Common myeloid progenitor, CD34-positive (primary cell): ENCODE measurements at regions not wholly inside any gene's neighbourhood (a gene's known extent, or its start where the extent isn't known, plus 50 kb on each side); places are given as distances from the start of the nearest gene placed in this dataset.

Experiments used
- CTCF ChIA-PET: fragments of 350-600 bp; sonication (Branson Sonifier 250); formaldehyde crosslinking; loops from one replicate; lab custom pipeline; 2021; ENCODE audit warnings: antibody characterized with exemption; lab: Charles Lee
- POLR2A ChIA-PET: fragments of 350-600 bp; sonication (Branson Sonifier 250); formaldehyde crosslinking; loops from one replicate; lab custom pipeline; 2021; ENCODE audit warnings: antibody characterized with exemption; lab: Charles Lee
- DNase-seq, 3 donors: peaks; one replicate each; pipeline versions ENCODE4 v3.0.0 to v3.0.0-alpha.2; 2013
- H3K27ac ChIP-seq, 2 experiments: 1 replicate in 1 of 2; 2 replicates in 1 of 2; pipeline ENCODE4 v1.7.0; 2013; ENCODE audit warnings: inconsistent platforms in 2 of 2, low read length in 2 of 2, mild to moderate bottlenecking in 2 of 2, low read depth in 1 of 2, moderate library complexity in 1 of 2; ENCODE audit not compliant: severe bottlenecking in 2 of 2, insufficient read depth in 1 of 2, poor library complexity in 1 of 2
- H3K27me3 ChIP-seq, 5 experiments: replicated peaks in 2 of 5; 1 replicate in 3 of 5; 2 replicates in 2 of 5; pipeline versions ENCODE4 v1.6.1 to v1.7.0; 2013; ENCODE audit warnings: low read length in 4 of 5, mild to moderate bottlenecking in 2 of 5, moderate library complexity in 2 of 5, inconsistent platforms in 1 of 5; ENCODE audit not compliant: insufficient read depth in 5 of 5, control insufficient read depth in 4 of 5
- H3K36me3 ChIP-seq, 4 experiments: 1 replicate in 2 of 4; 2 replicates in 2 of 4; pipeline versions ENCODE4 v1.6.1 to v1.7.0; 2013; ENCODE audit warnings: low read length in 3 of 4, control low read depth in 1 of 4, mild to moderate bottlenecking in 1 of 4; ENCODE audit not compliant: control insufficient read depth in 4 of 4, insufficient read depth in 4 of 4
- H3K4me1 ChIP-seq, 4 experiments: 1 replicate in 3 of 4; 2 replicates in 1 of 4; pipeline versions ENCODE4 v1.6.1 to v1.7.1; 2013; ENCODE audit warnings: low read length in 3 of 4, mild to moderate bottlenecking in 3 of 4, control low read depth in 1 of 4, inconsistent platforms in 1 of 4, moderate library complexity in 1 of 4; ENCODE audit not compliant: control insufficient read depth in 4 of 4, insufficient read depth in 4 of 4; ENCODE audit errors: control extremely low read depth in 1 of 4
- H3K4me3 ChIP-seq, 7 experiments: 1 replicate in 4 of 7; 2 replicates in 3 of 7; pipeline versions ENCODE4 v1.5.1 to v1.7.0; 2013; ENCODE audit warnings: mild to moderate bottlenecking in 7 of 7, low read length in 6 of 7, moderate library complexity in 6 of 7, inconsistent platforms in 2 of 7, low read depth in 2 of 7, control low read depth in 1 of 7; ENCODE audit not compliant: insufficient read depth in 4 of 7, control insufficient read depth in 1 of 7; ENCODE audit errors: extremely low read depth in 1 of 7
- H3K9me3 ChIP-seq, 5 experiments: 1 replicate in 4 of 5; 2 replicates in 1 of 5; pipeline versions ENCODE4 v1.6.1 to v1.7.1; 2013; ENCODE audit warnings: low read length in 4 of 5, mild to moderate bottlenecking in 2 of 5, inconsistent platforms in 1 of 5, low read depth in 1 of 5, moderate library complexity in 1 of 5; ENCODE audit not compliant: control insufficient read depth in 4 of 5, insufficient read depth in 2 of 5; ENCODE audit errors: control extremely low read depth in 1 of 5
- WGBS: methylation state at CpG from one replicate; pipeline ENCODE4 v1.1.5; 2013; ENCODE audit not compliant: insufficient coverage; 5-methylcytosine and 5-hydroxymethylcytosine counted together

DNA sequence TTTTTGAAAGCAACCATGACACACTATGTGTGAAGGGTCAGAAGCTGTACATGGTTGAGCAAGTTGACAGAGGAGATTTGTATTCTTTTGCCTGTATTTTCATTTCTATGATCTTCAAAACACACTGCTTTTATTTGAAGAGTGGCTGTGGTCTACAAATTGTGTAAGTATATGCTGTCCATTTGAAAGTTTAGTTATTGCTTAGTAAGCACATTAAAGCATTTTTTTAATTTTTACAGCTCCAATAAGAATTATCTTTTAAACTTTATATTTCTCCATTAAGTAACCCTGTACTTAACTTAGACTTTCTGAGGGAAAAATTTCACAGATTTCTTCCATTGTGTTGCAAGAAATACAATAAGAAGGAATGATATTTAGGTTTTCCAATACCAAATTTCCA, 915.2 kb downstream of the SLC6A15 start:
- CTCF ChIA-PET = no interaction called here
- no peaks in the 10 kb centered on the region for H3K27me3 ChIP-seq
- H3K9me3 ChIP-seq = no peaks in the 10 kb centered on the region
- H3K36me3 ChIP-seq = no peaks in the 10 kb centered on the region
- H3K27ac ChIP-seq = no peak overlapping the region
- DNase-seq = no peak
- no peaks in the 10 kb centered on the region for H3K4me1 ChIP-seq
- POLR2A ChIA-PET = no interaction called here
- H3K4me3 ChIP-seq = no peak overlapping the region

DNA sequence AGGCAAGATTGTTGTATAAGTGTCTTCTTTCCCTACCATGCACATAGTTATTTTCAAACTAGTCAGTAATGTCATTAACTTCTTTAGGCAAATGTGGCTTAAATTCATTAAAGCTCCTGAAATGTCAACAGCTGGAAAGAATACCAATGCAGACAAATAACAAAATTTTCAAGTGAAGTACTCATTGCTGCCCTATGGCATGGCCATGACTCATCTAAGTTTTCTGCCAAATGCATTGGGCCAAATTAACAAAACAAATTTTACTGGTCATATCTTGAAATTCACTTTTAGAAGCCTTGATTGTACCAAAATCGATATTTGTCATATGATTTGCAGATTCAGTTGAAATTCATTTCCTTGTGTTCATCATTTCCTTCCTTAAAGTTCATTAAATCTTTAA, 915.9 kb downstream of the SLC6A15 start:
- CTCF ChIA-PET = no interaction called here
- POLR2A ChIA-PET = no interaction called here
- WGBS = 100% methylated on average over 1 of the region's 1 CpG

DNA sequence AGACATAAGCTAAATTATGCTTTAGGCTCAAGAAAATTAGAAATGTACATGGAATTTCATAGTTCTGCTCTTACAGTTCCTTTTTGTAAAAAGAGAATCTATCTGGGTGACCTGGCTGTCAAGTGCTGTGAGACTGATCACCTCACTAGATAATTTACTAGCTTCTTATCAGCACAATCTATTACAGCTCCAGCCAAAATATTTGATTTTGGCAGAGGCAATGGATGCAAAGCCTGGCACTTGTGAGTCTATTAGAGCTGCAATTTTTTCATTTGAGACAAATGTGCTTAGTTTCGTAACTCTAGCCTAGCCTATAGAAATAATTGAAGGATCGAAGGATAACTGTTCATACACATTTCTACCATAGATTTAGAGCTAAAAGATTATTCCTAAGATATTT, 927.5 kb downstream of the SLC6A15 start:
- Histone ChIP-seq H3K36me3 (no peaks in the 10 kb centered on the region), H3K27me3 (no peaks in the 10 kb centered on the region), H3K9me3 (no peaks in the 10 kb centered on the region), H3K4me3 (no peak overlapping the region), H3K27ac (no peak overlapping the region), H3K4me1 (no peaks in the 10 kb centered on the region)
- ChIA-PET POLR2A (no interaction called here), CTCF (no interaction called here)
- WGBS = no CpG with 5 or more reads among the region's 2 CpGs
- DNase-seq = no peak

More for the DNA sequence above, 915.9 kb downstream of the SLC6A15 start:
- no peak for DNase-seq
- Histone ChIP-seq H3K36me3 (no peaks in the 10 kb centered on the region), H3K4me1 (no peaks in the 10 kb centered on the region), H3K4me3 (no peak overlapping the region), H3K27ac (no peak overlapping the region), H3K27me3 (no peaks in the 10 kb centered on the region), H3K9me3 (no peaks in the 10 kb centered on the region)

DNA sequence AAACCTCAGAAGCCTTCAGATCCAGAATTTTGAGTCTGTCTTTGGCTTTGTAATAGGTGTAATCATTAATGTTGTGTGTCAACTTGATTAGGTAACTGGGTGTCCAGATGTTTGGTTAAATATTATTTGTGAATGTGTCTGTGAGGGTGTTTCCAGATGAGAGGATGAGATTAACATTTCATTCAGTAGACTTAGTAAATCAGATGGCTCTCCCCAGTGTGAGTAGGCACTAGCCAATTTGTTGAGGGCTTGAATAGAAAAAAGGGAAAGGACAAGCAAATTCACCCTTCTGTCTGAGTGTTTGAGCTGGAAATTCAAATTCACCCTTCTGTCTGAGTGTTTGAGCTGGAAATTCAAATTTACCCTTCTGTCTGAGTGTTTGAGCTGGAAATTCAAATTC, 932.2 kb downstream of the SLC6A15 start:
- Histone ChIP-seq H3K27ac (no peak overlapping the region), H3K4me1 (no peaks in the 10 kb centered on the region), H3K27me3 (no peaks in the 10 kb centered on the region), H3K9me3 (no peaks in the 10 kb centered on the region), H3K4me3 (no peak overlapping the region), H3K36me3 (no peaks in the 10 kb centered on the region)
- ChIA-PET CTCF (no interaction called here), POLR2A (no interaction called here)
- no peak for DNase-seq

DNA sequence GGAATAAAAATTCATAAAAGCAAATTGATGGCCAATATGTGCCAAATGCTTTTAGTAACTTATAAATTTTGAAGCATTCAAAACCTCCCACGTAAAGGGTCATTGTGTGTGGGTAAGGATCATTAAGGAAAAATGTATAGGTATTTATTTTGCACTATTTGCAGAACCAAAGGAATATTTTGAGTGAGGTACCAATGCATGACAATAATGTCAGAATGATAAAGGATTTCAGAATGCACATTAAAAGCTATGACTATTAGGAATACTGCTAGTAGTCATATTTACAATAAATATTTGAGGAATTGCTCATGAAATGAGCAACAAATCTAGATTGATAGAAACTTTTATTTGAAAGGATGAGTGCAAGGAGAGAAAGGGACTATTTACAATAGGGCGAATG, 932.8 kb downstream of the SLC6A15 start:
- Histone ChIP-seq H3K27me3 (no peaks in the 10 kb centered on the region), H3K4me3 (no peak overlapping the region), H3K27ac (no peak overlapping the region), H3K4me1 (no peaks in the 10 kb centered on the region), H3K36me3 (no peaks in the 10 kb centered on the region), H3K9me3 (no peaks in the 10 kb centered on the region)
- no peak for DNase-seq
- ChIA-PET CTCF (no interaction called here), POLR2A (no interaction called here)
- 93% methylated on average over 1 of the region's 2 CpGs for WGBS

DNA sequence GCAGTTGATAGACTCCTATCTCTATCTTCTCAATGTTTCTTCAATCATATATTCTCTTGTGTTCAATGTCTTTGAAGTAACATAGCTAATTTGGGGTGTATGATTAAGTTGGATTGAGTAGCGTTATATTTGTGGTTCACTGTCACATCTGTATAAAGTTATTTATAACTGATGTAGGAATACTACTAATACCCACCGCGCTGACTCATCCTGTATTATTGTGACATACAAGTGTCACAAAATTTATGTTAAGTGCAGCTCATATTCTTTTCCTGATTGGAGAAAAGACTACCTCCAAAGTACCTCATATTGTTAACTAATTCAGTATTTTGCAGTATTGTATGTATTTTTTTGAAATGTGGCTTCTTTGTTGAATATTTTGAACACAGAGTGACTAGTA, 940.8 kb downstream of the SLC6A15 start:
- WGBS = no CpG with 5 or more reads among the region's 3 CpGs
- Histone ChIP-seq H3K4me3 (no peak overlapping the region), H3K9me3 (no peaks in the 10 kb centered on the region), H3K27ac (no peak overlapping the region), H3K27me3 (no peaks in the 10 kb centered on the region), H3K36me3 (no peaks in the 10 kb centered on the region), H3K4me1 (no peaks in the 10 kb centered on the region)
- ChIA-PET POLR2A (no interaction called here), CTCF (no interaction called here)
- no peak for DNase-seq

DNA sequence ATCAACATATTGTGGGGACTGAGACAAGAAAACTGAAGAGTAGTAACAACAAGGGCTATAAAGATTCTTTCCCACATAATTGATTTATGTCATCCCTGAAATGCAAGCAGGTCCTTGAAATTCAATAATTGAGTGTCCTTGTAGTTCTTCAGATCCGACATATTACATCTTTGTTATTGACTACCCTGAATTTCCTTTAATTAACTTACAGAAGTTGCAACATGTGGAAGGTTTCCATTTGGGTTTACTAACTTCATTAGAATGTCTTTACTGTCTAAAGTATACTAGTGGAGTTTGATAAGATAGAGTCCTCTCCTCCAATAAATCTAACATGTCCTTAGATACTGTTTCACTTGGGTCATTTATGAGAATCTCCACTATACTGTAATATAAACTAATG, 951.8 kb downstream of the SLC6A15 start:
- Histone ChIP-seq H3K27me3 (no peaks in the 10 kb centered on the region), H3K4me3 (no peak overlapping the region), H3K9me3 (no peaks in the 10 kb centered on the region), H3K36me3 (no peaks in the 10 kb centered on the region), H3K27ac (no peak overlapping the region), H3K4me1 (no peaks in the 10 kb centered on the region)
- POLR2A ChIA-PET = no interaction called here
- CTCF ChIA-PET = no interaction called here
- no peak for DNase-seq
- no CpG with 5 or more reads among the region's 1 CpG for WGBS

DNA sequence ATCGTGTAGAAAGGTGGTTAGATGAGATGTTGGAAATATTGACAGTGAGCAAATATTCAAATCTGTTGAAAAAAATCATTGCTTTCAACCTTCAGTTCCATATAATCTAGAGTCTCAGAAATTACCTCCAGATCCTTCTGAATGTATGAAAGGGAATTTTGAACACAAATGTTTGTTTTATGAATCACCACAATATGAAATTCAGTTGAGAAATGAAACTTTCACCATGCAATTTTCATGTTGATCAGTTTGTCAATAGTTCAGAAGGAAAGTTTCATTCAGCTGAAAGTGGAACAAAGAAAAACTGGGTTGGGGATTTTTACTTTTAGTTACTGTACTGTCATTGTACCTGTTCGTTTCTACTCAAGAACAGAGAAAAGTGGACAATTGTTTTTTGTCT, 953.6 kb downstream of the SLC6A15 start:
- 89% methylated on average over 1 of the region's 2 CpGs for WGBS
- H3K27ac ChIP-seq = no peak overlapping the region
- no peaks in the 10 kb centered on the region for H3K36me3 ChIP-seq
- ChIA-PET POLR2A (no interaction called here), CTCF (no interaction called here)
- H3K9me3 ChIP-seq = no peaks in the 10 kb centered on the region
- H3K27me3 ChIP-seq = no peaks in the 10 kb centered on the region
- no peak overlapping the region for H3K4me3 ChIP-seq
- no peak for DNase-seq
- H3K4me1 ChIP-seq = no peaks in the 10 kb centered on the region
